ENCODE measurements at regions not wholly inside any gene's neighbourhood (a gene's known extent, or its start where the extent isn't known, plus 50 kb on each side); places are given as distances from the start of the nearest gene placed in this dataset.

DNA sequence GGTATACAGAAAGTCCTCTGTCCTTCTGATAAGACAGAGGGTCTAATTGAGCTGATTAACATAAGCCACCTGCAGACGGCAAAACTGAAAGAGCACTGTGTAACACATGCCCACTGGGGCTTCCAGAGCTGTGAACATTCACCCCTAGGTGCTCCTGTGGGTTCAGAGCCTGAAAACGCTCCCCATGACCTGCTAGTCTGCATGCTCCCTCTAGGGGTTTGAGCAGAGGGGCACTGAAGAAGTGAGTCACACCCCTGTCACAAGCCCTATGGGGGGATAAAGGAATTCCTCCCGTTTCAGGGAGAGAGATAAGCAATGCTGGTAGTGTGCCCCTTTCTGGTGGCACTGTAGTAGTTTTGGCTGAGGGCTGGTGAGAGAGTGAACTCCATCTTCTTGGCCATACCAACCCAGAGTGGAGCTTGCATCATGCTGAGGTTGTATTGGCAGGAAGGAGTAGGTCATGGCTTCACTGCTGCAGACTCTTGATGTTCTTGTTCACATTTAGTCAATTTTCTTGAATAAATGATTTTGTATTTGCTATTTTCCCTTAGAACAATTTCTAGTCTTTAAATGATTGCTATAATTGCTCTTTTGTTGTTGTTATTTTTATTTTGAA, 637.5 kb upstream of the MAN1A1 start:
- ATAC-seq (no peak), DNase-seq (no peak)
- intact Hi-C loops (cut with DNase I, micrococcal nuclease), result no loop called here
- Mint-ChIP-seq H3K27ac (no peak overlapping the region), H3K4me1 (no peaks in the 10 kb centered on the region), H3K36me3 (ENCODE audit: low read depth) (no peaks in the 10 kb centered on the region), H3K4me3 (no peak overlapping the region), H3K9me3 (ENCODE audit: low read depth) (no peaks in the 10 kb centered on the region), H3K27me3 (no peaks in the 10 kb centered on the region)
- POLR2A ChIA-PET, result no interaction called here
- CTCF ChIA-PET, result interaction anchor here (0.6 kb wide), 1 partner anchor 199 kb away, joined by 3 read pairs; no protein-coding TSS in a partner anchor

DNA sequence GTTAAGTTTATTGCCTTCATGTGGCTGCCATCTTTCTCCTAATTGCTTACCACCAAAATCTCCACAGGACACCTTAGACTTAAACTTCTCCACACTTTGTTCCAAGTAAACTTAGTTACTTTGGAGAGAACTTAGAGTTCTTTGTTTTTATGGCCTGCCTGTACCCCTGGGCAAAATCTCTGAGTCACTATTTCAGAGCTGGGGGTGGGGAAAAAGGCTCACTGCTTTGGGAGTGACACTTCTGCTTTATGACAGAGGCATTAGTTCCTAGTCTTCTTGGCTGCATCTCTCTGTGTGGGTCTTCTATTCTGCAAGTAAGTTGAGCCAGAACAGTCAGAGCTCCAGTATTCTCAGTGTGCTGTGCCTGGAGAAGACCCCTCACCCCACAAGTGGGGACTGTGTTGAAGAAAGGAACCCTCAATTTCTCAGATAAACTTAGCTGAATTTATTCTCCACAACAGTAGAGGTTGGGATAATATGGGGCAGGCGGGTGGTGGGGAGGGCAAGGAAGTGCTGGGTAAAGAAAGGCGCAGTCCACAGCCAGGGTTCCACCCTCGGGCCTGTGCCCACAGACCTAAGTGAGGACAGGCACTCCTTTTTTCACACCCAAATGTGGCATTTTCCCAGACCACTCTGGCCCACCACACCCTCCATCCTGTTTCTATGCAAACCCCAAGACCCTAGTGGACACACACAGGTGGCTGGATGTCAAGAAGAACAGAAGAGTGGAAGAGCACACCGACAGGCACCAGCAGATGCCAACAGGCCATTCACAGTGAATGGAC, 636.6 kb upstream of the MAN1A1 start:
- no peaks in the 10 kb centered on the region for H3K36me3 Mint-ChIP-seq (ENCODE audit: low read depth)
- H3K4me1 Mint-ChIP-seq, result no peaks in the 10 kb centered on the region
- no peaks in the 10 kb centered on the region for H3K27me3 Mint-ChIP-seq
- no peaks in the 10 kb centered on the region for H3K9me3 Mint-ChIP-seq (ENCODE audit: low read depth)
- DNase-seq, result no peak
- H3K27ac Mint-ChIP-seq, result no peak overlapping the region
- no peak for ATAC-seq
- CTCF ChIA-PET, result interaction anchor here (0.6 kb wide), 1 partner anchor 198 kb away, joined by 3 read pairs; no protein-coding TSS in a partner anchor
- POLR2A ChIA-PET, result no interaction called here
- H3K4me3 Mint-ChIP-seq, result no peak overlapping the region
- intact Hi-C loops (cut with DNase I, micrococcal nuclease), result no loop called here

DNA sequence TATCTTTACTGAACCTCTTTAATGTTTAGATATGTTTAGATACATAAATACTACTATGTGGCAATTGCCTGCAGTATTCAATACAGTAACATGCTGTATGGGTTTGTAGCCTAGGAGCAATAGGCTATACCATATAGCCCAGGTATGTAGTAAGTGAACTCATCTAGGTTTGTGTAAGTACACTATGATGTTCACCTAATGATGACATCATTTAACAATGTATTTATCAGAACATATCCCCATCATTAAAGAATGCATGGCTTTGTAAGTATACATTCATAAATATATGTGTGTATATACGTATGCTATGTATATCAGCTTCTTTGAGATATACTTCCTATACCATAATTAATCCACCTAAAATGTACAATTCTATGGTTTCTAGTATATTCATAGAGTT, 631.2 kb upstream of the MAN1A1 start:
- Mint-ChIP-seq H3K9me3 (ENCODE audit: low read depth) (no peaks in the 10 kb centered on the region), H3K4me1 (no peaks in the 10 kb centered on the region), H3K4me3 (no peak overlapping the region), H3K36me3 (ENCODE audit: low read depth) (no peaks in the 10 kb centered on the region), H3K27ac (no peak overlapping the region), H3K27me3 (no peaks in the 10 kb centered on the region)
- ChIA-PET POLR2A (no interaction called here), CTCF (no interaction called here)
- no peak for ATAC-seq
- intact Hi-C loops (cut with DNase I, micrococcal nuclease), result no loop called here
- DNase-seq, result no peak

DNA sequence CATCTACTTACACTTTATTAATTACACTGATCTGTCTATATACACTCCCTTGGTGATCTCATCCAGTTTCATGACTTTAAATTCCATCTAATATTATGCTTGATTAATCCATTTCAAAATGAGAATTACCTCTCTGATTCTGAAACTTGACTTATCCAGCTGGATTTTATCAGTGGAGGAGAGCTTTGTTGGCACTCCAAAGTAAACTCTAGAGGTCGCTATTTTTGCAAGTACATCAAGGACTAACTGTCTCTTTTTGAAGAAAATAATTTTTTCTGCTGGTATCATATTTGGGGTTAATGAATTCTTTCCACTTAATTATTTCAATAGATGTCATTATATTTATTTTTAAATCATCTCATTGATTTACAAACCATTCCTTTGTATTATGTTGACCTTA, 630.3 kb upstream of the MAN1A1 start:
- H3K4me1 Mint-ChIP-seq, result no peaks in the 10 kb centered on the region
- no peaks in the 10 kb centered on the region for H3K27me3 Mint-ChIP-seq
- H3K36me3 Mint-ChIP-seq (ENCODE audit: low read depth), result no peaks in the 10 kb centered on the region
- CTCF ChIA-PET, result no interaction called here
- intact Hi-C loops (cut with DNase I, micrococcal nuclease), result loop anchor here (5.0 to 10.0 kb wide), 2 partner anchors 238 to 835 kb away; no protein-coding TSS in a partner anchor
- no peak overlapping the region for H3K27ac Mint-ChIP-seq
- H3K9me3 Mint-ChIP-seq (ENCODE audit: low read depth), result no peaks in the 10 kb centered on the region
- no peak for DNase-seq
- POLR2A ChIA-PET, result no interaction called here
- no peak overlapping the region for H3K4me3 Mint-ChIP-seq
- ATAC-seq, result no peak

DNA sequence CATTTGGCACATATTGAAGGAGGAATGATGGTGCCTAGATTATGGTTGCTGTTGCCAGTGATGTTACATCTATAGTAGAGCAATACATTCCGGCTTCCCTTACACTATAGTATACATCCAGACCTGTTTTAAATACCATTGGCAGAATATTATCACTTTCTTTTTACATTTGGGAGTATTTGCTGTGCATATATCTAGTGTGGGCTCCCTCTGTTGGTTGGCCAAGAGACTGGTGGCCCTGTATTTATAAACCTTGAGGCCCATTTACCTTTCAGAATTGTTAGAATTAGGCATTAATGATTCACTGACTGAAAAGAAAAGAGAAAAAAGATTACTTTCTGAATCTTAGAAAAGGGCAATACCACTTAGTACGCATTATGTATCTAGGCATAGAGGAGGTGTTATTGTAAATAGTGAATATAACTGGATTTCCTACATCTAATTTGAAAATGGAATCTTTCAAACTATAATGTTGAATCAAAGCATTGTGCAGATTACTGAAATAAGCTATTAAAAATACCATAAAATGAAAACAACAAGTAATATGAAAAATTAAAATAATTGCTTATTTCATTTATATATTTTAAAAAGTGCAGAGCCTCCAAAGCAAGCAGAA, 628.8 kb upstream of the MAN1A1 start:
- CTCF ChIA-PET, result no interaction called here

DNA sequence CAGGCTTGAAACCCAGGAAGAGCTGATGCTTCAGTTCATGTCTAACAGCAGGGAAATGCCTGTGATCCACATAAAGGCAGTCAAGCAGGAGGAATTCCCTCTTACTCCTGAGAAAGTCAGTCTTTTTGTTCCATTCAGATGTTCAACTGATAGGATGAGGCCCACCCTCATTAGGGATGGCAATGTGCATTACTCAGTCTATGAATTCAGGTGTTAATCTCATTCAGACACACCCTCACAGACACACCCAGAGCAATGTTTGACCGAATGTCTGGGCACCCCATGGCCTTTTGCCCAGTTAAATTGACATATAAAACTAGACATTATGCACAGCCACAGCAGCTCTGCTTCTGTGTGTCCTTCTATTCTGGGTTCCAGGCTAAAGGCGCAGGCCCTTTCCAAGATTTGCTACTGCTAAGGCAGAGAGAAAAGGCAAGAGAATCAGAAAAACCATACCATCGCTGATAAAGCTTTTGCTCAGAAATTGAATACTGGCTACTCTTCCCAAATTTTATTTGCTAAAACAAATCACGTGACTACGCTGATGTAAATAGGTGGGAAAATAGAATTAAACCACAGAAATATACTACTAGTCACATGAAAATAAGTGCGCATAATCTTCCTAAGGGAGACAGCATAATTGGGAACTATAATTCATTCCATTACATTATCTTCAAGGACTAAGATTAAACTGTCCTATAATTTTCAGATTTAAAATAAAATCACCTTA, 625.0 kb upstream of the MAN1A1 start:
- ATAC-seq (no peak), DNase-seq (no peak)
- H3K27me3 Mint-ChIP-seq, result no peaks in the 10 kb centered on the region
- H3K4me1 Mint-ChIP-seq, result no peaks in the 10 kb centered on the region
- POLR2A ChIA-PET, result no interaction called here
- CTCF ChIA-PET, result no interaction called here
- intact Hi-C loops (cut with DNase I, micrococcal nuclease), result loop anchor here (5.0 to 10.0 kb wide), 2 partner anchors 232 to 830 kb away; no protein-coding TSS in a partner anchor
- no peaks in the 10 kb centered on the region for H3K9me3 Mint-ChIP-seq (ENCODE audit: low read depth)
- H3K36me3 Mint-ChIP-seq (ENCODE audit: low read depth), result no peaks in the 10 kb centered on the region
- no peak overlapping the region for H3K27ac Mint-ChIP-seq
- no peak overlapping the region for H3K4me3 Mint-ChIP-seq

More for the DNA sequence above, 628.8 kb upstream of the MAN1A1 start:
- no peaks in the 10 kb centered on the region for H3K9me3 Mint-ChIP-seq (ENCODE audit: low read depth)
- POLR2A ChIA-PET, result no interaction called here
- H3K27me3 Mint-ChIP-seq, result no peaks in the 10 kb centered on the region
- no peaks in the 10 kb centered on the region for H3K36me3 Mint-ChIP-seq (ENCODE audit: low read depth)
- intact Hi-C loops (cut with DNase I, micrococcal nuclease), result loop anchor here (1.0 to 10.0 kb wide), 3 partner anchors 236 to 834 kb away; no protein-coding TSS in a partner anchor
- H3K4me1 Mint-ChIP-seq, result no peaks in the 10 kb centered on the region
- peak; percentile 11 for DNase-seq
- H3K4me3 Mint-ChIP-seq, result no peak overlapping the region
- no peak for ATAC-seq
- H3K27ac Mint-ChIP-seq, result no peak overlapping the region

DNA sequence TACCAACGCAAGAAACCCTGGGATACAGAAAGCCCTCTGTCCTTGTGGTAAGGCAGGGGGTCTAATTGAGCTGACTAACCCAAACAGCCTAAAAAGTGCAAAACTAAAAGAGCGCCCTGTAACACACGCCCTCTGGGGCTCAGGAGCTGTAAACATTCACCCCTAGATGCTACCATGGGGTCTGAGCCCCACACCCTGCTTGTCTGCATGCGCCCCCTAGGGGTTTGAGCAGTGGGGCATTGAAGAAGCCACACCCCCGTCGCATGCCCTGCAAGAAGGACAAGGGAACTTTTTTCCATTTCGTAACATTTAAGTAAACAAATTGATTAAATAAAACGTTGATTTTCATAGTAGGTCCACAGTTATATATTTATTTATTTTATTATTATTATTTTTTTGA, 616.9 kb upstream of the MAN1A1 start:
- no peak for ATAC-seq
- ChIA-PET CTCF (no interaction called here), POLR2A (no interaction called here)
- no peak overlapping the region for H3K4me3 Mint-ChIP-seq
- H3K27ac Mint-ChIP-seq, result no peak overlapping the region
- no peaks in the 10 kb centered on the region for H3K9me3 Mint-ChIP-seq (ENCODE audit: low read depth)
- no peaks in the 10 kb centered on the region for H3K4me1 Mint-ChIP-seq
- H3K36me3 Mint-ChIP-seq (ENCODE audit: low read depth), result no peaks in the 10 kb centered on the region
- DNase-seq, result peak; percentile 58
- no peaks in the 10 kb centered on the region for H3K27me3 Mint-ChIP-seq
- intact Hi-C loops (cut with DNase I, micrococcal nuclease), result no loop called here

DNA sequence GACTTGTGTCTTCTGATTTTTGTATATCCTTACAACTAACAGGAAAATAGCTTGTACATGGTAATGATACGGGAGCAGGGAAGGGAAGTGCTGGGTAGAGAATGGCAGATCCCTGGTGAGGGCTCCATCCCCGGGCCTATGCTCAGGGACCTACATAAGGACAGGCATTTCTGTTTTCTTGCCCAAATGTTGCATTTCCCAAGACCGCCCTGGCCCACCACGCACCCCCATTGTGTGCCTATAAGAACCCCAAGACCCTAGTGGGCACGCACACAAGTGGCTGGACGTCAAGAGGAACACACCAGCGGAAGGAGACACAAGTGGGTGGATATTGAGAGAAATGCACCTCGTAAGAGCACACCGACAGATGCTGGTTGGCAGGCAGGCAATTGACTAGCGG, 616.3 kb upstream of the MAN1A1 start:
- intact Hi-C loops (cut with DNase I, micrococcal nuclease), result no loop called here
- no peaks in the 10 kb centered on the region for H3K9me3 Mint-ChIP-seq (ENCODE audit: low read depth)
- no peak overlapping the region for H3K4me3 Mint-ChIP-seq
- POLR2A ChIA-PET, result no interaction called here
- H3K36me3 Mint-ChIP-seq (ENCODE audit: low read depth), result no peaks in the 10 kb centered on the region
- ATAC-seq (no peak), DNase-seq (no peak)
- CTCF ChIA-PET, result no interaction called here
- no peaks in the 10 kb centered on the region for H3K27me3 Mint-ChIP-seq
- no peaks in the 10 kb centered on the region for H3K4me1 Mint-ChIP-seq
- H3K27ac Mint-ChIP-seq, result no peak overlapping the region

DNA sequence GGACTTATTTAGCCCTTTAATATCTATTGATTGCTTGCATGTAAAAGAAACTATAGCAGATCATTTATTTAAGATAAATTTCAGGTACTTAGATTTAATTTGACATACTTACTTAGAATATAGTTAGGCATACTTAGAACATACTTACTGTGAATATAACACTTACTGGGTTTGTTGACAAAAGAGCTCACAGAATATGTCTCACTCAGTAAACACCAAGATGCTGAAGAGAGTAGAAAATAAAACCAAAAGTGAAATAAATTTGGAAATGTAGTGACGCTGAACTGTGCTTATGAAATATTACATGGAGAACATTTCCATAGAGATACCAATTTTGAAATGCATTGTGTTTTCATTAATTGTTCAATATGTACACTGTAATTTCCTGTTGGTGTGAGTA, 615.4 kb upstream of the MAN1A1 start:
- no peak for ATAC-seq
- H3K4me3 Mint-ChIP-seq, result no peak overlapping the region
- no peak for DNase-seq
- no peaks in the 10 kb centered on the region for H3K9me3 Mint-ChIP-seq (ENCODE audit: low read depth)
- no peaks in the 10 kb centered on the region for H3K27me3 Mint-ChIP-seq
- H3K36me3 Mint-ChIP-seq (ENCODE audit: low read depth), result no peaks in the 10 kb centered on the region
- ChIA-PET CTCF (no interaction called here), POLR2A (no interaction called here)
- no peak overlapping the region for H3K27ac Mint-ChIP-seq
- intact Hi-C loops (cut with DNase I, micrococcal nuclease), result no loop called here
- no peaks in the 10 kb centered on the region for H3K4me1 Mint-ChIP-seq

DNA sequence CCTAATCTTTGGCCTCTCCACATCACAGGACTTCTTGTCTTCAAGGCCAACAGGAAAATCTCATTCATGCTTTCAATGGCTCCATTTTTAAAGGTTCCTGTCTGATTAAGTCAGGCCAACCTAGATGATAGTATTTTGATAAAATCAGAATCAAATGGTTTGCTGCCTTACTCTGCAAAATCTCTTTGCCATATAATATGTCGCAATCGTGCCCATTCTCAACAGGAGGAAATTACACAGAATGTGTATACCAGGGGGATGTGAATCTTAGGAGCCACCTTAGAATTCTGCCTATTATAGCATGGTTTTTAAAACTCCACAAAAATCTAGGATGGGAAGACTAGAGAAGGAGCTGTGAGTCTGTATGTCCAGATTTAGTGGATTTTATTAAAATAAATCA, 612.9 kb upstream of the MAN1A1 start:
- no peaks in the 10 kb centered on the region for H3K27me3 Mint-ChIP-seq
- ChIA-PET POLR2A (no interaction called here), CTCF (interaction anchor here (1.3 kb wide), 1 partner anchor 41 kb away, joined by 3 read pairs; no protein-coding TSS in a partner anchor)
- H3K27ac Mint-ChIP-seq, result no peak overlapping the region
- DNase-seq, result no peak
- H3K36me3 Mint-ChIP-seq (ENCODE audit: low read depth), result no peaks in the 10 kb centered on the region
- intact Hi-C loops (cut with DNase I, micrococcal nuclease), result no loop called here
- no peak overlapping the region for H3K4me3 Mint-ChIP-seq
- no peaks in the 10 kb centered on the region for H3K9me3 Mint-ChIP-seq (ENCODE audit: low read depth)
- no peak for ATAC-seq
- H3K4me1 Mint-ChIP-seq, result no peaks in the 10 kb centered on the region

DNA sequence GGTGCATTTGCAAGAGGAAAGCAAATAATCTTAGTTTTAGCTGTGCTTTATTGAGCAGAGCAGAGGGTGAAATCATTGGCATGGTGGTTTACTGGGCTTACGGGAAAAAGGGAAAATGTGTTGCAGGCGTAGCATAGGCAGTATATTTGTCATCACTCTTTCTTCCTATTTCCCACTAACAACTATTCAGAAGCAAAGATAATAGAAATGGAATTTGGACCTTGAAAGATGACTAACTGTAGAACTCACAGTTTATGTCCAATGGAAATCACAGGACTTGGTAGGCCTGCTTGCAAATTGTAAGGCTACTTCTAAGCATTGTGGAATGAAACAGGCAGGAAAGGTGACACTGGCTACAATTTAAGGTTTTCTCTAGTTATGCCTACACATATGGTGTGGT, 611.9 kb upstream of the MAN1A1 start:
- Mint-ChIP-seq H3K27me3 (no peaks in the 10 kb centered on the region), H3K9me3 (ENCODE audit: low read depth) (no peaks in the 10 kb centered on the region), H3K4me3 (no peak overlapping the region), H3K27ac (no peak overlapping the region), H3K4me1 (no peaks in the 10 kb centered on the region), H3K36me3 (ENCODE audit: low read depth) (no peaks in the 10 kb centered on the region)
- ChIA-PET CTCF (no interaction called here), POLR2A (no interaction called here)
- DNase-seq, result no peak
- no peak for ATAC-seq
- intact Hi-C loops (cut with DNase I, micrococcal nuclease), result no loop called here
